ENCODE measurements at regions not wholly inside any gene's neighbourhood (a gene's known extent, or its start where the extent isn't known, plus 50 kb on each side); places are given as distances from the start of the nearest gene placed in this dataset.

DNA sequence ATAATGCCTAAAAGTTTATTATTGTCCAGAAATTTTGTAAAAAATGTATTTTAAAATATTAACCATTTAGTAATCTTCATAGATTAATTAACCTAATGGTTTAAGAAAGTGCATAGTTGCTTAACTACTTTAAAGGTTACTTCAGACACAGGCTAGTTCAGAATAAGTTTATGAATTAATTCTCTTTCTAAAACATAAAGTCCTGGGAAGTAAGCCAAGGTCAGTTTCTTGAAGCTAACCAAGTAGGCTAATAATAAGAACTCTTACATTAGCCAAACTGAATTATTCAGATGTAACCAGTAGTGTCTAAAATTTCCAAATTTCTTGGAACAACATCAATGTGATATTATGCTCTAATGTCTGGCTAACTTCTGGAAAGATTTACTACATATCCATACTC, 790.4 kb downstream of the NCAM2 start:
- TF ChIP-seq CTCF (IDR thresholded peaks at IDR 0.05) = no peak
- intact Hi-C loops (cut with DNase I) = no loop called here
- Histone ChIP-seq H3K36me3 (no peaks in the 10 kb centered on the region), H3K27ac (no peak overlapping the region), H3K4me3 (no peak overlapping the region), H3K27me3 (no peaks in the 10 kb centered on the region), H3K9me3 (no peaks in the 10 kb centered on the region), H3K4me1 (no peaks in the 10 kb centered on the region), H3K9ac (ENCODE audit: low read depth in 2 of 2, low read length in 2 of 2) (no peak overlapping the region)
- DNase-seq = no peak

DNA sequence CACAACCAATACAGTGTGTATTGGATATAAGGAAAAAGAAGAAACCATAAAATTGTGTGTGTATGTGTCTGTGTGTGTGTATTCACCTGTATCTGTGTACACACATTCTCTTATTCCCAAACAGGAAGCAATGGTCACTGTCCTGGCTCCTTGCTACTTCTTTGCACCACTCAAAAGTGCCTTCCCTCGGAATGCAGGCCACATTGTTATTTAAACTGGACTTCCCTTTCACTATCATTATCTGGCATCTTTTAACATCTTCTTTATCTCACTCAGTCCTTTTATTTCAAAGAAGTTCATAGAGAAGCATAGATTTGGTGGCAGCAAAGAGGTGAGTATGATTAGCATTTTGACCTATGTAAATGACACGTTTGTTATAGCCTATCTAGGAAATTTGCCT, 803.7 kb downstream of the NCAM2 start:
- H3K9me3 ChIP-seq = no peaks in the 10 kb centered on the region
- no peak overlapping the region for H3K4me3 ChIP-seq
- intact Hi-C loops (cut with DNase I) = no loop called here
- DNase-seq = no peak
- H3K36me3 ChIP-seq = no peaks in the 10 kb centered on the region
- no peak for TF ChIP-seq CTCF (IDR thresholded peaks at IDR 0.05)
- no peaks in the 10 kb centered on the region for H3K4me1 ChIP-seq
- no peaks in the 10 kb centered on the region for H3K27me3 ChIP-seq
- no peak overlapping the region for H3K9ac ChIP-seq (ENCODE audit: low read depth in 2 of 2, low read length in 2 of 2)
- no peak overlapping the region for H3K27ac ChIP-seq

DNA sequence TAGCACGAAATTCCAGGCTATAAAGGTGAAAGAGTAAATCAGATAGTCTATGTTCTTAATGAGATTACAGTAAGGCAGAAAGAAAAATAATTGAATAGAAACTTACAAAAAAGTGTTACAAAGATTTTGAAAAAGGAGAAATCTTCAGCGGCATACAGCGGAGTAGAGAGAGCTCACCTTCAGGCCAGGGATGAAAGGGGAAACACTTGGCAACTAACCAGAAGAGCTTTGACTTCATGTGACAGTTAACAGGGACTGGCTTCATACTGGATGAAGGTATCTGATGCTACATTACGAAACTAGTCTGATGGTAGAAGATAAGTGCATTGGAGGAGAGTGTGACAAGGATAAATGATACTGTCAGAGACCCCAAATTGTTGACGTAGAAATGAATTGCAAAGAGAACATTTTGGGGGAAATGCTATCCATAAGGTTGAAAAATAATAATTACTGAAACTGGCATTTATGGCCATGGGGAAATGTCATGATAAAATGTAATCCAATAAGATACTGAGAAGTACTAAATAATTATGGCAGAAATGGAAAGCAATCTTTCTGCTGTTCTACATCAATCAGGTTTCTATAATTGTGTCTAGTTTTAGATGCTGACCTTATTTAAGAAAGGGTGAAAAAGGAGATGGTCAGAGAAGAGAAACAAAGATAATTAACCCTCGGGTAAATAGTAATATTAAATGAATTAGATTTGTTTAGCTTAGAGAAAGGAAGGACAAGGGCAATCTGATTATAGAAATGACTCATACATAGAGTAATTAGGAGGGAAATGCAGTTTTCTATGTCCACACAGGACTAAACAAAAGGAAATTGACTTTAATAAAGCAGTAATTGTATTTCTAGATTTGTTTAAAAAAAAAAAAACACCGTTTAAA, 808.7 kb downstream of the NCAM2 start:
- Histone ChIP-seq H3K27ac (no peak overlapping the region), H3K27me3 (no peaks in the 10 kb centered on the region), H3K4me1 (no peaks in the 10 kb centered on the region), H3K36me3 (no peaks in the 10 kb centered on the region), H3K9ac (ENCODE audit: low read depth in 2 of 2, low read length in 2 of 2) (no peak overlapping the region), H3K4me3 (no peak overlapping the region), H3K9me3 (no peaks in the 10 kb centered on the region)
- no peak for DNase-seq
- intact Hi-C loops (cut with DNase I) = no loop called here
- no peak for TF ChIP-seq CTCF (IDR thresholded peaks at IDR 0.05)

DNA sequence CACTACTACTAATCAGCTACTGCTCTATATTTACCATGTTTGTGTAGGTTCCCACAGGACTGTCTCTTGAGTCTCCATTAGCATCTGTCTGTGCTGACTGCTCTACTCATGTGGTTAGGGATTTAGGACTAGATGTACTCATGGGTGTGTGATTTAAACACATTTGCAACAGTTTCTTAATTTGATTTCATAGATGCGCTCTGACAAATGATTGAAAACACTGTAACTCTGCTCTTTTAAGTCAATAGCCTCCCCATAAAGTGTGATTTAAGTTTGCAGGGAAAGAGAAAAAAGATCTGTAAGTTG, 809.3 kb downstream of the NCAM2 start:
- TF ChIP-seq CTCF (IDR thresholded peaks at IDR 0.05) = no peak
- no peak for DNase-seq
- no peaks in the 10 kb centered on the region for H3K9me3 ChIP-seq
- H3K9ac ChIP-seq (ENCODE audit: low read depth in 2 of 2, low read length in 2 of 2) = no peak overlapping the region
- H3K36me3 ChIP-seq = no peaks in the 10 kb centered on the region
- no peak overlapping the region for H3K4me3 ChIP-seq
- no peak overlapping the region for H3K27ac ChIP-seq
- H3K27me3 ChIP-seq = no peaks in the 10 kb centered on the region
- H3K4me1 ChIP-seq = no peaks in the 10 kb centered on the region
- intact Hi-C loops (cut with DNase I) = no loop called here

GRCh38 chr21:21813289-21813688, 815.1 kb downstream of the NCAM2 start:
- Histone ChIP-seq H3K9me3 (no peaks in the 10 kb centered on the region), H3K27me3 (no peaks in the 10 kb centered on the region), H3K36me3 (no peaks in the 10 kb centered on the region), H3K27ac (no peak overlapping the region), H3K9ac (ENCODE audit: low read depth in 2 of 2, low read length in 2 of 2) (no peak overlapping the region), H3K4me1 (no peaks in the 10 kb centered on the region), H3K4me3 (no peak overlapping the region)
- no peak for TF ChIP-seq CTCF (IDR thresholded peaks at IDR 0.05)
- no peak for DNase-seq
- intact Hi-C loops (cut with DNase I) = no loop called here
